ENCODE measurements at regions not wholly inside any gene's neighbourhood (a gene's known extent, or its start where the extent isn't known, plus 50 kb on each side); places are given as distances from the start of the nearest gene placed in this dataset.

DNA sequence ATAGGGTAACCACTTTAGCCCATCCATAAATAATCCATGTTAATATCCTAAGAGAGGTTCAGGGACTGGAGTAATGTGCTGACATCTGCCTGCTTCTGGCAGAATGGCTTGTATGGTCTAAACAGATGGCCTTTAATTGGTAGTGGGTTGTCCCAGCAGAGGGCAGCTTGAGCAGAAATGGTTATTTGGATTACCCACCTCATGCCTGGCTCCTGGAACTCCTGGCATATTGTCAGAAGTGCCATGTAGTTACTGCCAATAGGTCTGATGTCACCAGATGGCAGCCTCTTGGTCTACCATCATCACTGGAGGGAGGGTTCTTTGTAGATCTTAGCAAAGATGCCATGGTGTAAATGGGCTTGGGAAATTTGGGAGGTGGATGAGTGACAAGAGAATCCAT lies 157.5 kb upstream of the SOX9 start:
- DNase-seq (ENCODE audit: low spot score) (no peak), ATAC-seq (no peak)
- Mint-ChIP-seq H3K9me3 (peaks cover 4% of the 10 kb centered on the region; the same call in 1 of the 2 replicates), H3K27ac (no peak overlapping the region), H3K4me1 (0 out of 2 replicates have a peak, but pooled peaks cover 2% of the 10 kb centered on the region), H3K4me3 (no peak overlapping the region), H3K36me3 (no peaks in the 10 kb centered on the region), H3K27me3 (ENCODE audit: low read depth) (no peaks in the 10 kb centered on the region; the same call in 1 of the 2 replicates)
- POLR2A ChIA-PET: no interaction called here
- CTCF ChIA-PET: no interaction called here
- TF ChIP-seq, protein P1, sequence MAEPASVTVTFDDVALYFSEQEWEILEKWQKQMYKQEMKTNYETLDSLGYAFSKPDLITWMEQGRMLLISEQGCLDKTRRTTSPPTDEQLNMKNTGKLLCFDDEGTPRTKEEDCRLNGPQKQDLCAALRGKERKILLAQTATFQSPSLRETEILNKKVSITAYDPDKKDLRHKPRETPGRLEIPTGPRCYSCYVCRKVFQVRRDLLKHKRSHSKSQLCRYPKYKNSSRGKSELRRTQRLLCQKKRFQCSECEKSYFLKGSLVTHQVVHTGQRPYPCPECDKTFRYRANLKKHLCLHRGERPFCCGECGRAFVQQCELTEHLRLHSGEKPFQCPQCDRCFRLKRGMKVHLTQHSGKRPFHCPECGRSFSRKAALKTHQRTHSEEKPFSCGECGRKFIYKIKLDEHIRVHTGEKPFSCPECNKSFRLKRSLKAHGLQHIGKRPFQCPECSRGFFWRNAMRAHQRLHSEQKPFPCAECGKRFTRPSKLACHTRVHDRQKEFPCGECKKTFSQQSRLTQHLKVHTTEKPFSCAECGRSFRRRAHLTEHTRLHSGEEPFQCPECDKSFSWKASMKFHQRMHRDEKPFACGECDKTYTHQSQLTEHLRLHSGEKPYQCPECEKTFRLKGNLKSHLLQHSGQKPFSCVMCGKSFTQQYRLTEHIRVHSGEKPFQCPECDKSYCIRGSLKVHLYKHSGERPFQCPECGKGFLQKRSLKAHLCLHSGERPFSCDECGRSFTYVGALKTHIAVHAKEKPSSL (CRISPR knock-in tag; conservative IDR thresholded peaks at IDR 0.05): no peak

DNA sequence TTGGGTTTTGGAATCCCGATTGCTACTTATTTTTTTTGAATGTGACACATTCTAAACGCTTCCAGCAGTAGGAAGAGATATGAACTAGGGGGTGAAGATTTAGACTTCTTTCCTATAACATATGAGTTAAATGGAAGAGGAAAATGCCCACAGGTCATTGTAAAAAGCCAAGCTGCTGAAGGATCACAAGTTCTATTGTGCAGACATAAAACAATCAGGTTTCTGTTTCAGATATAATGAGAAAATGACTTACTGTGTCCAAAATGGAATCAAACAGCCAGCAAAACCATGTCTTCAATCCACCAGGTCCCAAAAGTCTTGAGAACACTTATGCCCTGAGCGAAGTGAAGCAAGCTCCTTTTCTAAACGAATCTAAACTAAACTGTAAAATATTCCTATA lies 157.0 kb upstream of the SOX9 start:
- DNase-seq (ENCODE audit: low spot score): no peak
- Mint-ChIP-seq H3K27ac (no peak overlapping the region), H3K36me3 (no peaks in the 10 kb centered on the region), H3K27me3 (ENCODE audit: low read depth) (no peaks in the 10 kb centered on the region; the same call in 1 of the 2 replicates), H3K9me3 (peaks cover 4% of the 10 kb centered on the region; the same call in 1 of the 2 replicates), H3K4me3 (no peak overlapping the region), H3K4me1 (0 out of 2 replicates have a peak, but pooled peaks cover 2% of the 10 kb centered on the region)
- no peak for TF ChIP-seq TEAD4 (CRISPR knock-in tag; IDR thresholded peaks at IDR 0.05)
- TF ChIP-seq ZNF121 (CRISPR knock-in tag; IDR thresholded peaks at IDR 0.05): no peak
- TF ChIP-seq MAX (CRISPR knock-in tag; IDR thresholded peaks at IDR 0.05): no peak
- TF ChIP-seq ZNF219 (CRISPR knock-in tag; IDR thresholded peaks at IDR 0.05; ENCODE audit: borderline replicate concordance): no peak
- no peak for TF ChIP-seq SMAD4 (CRISPR knock-in tag; IDR thresholded peaks at IDR 0.05)
- TF ChIP-seq SP1 (CRISPR knock-in tag; conservative IDR thresholded peaks at IDR 0.05): no peak
- ChIA-PET CTCF (no interaction called here), POLR2A (no interaction called here)
- ATAC-seq: no peak

GRCh38 chr17:71964559-71964958 lies 156.3 kb upstream of the SOX9 start:
- DNase-seq (ENCODE audit: low spot score): no peak
- H3K27ac Mint-ChIP-seq: no peak overlapping the region
- ChIA-PET CTCF (no interaction called here), POLR2A (no interaction called here)
- H3K4me1 Mint-ChIP-seq: 0 out of 2 replicates have a peak, but pooled peaks cover 2% of the 10 kb centered on the region
- peaks cover 4% of the 10 kb centered on the region; the same call in 1 of the 2 replicates for H3K9me3 Mint-ChIP-seq
- ATAC-seq: no peak
- no peaks in the 10 kb centered on the region for H3K36me3 Mint-ChIP-seq
- H3K4me3 Mint-ChIP-seq: no peak overlapping the region
- no peaks in the 10 kb centered on the region; the same call in 1 of the 2 replicates for H3K27me3 Mint-ChIP-seq (ENCODE audit: low read depth)
- TF ChIP-seq, protein P2, sequence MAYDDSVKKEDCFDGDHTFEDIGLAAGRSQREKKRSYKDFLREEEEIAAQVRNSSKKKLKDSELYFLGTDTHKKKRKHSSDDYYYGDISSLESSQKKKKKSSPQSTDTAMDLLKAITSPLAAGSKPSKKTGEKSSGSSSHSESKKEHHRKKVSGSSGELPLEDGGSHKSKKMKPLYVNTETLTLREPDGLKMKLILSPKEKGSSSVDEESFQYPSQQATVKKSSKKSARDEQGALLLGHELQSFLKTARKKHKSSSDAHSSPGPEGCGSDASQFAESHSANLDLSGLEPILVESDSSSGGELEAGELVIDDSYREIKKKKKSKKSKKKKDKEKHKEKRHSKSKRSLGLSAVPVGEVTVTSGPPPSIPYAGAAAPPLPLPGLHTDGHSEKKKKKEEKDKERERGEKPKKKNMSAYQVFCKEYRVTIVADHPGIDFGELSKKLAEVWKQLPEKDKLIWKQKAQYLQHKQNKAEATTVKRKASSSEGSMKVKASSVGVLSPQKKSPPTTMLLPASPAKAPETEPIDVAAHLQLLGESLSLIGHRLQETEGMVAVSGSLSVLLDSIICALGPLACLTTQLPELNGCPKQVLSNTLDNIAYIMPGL (CRISPR knock-in tag; IDR thresholded peaks at IDR 0.05): no peak
- TF ChIP-seq, protein P3, sequence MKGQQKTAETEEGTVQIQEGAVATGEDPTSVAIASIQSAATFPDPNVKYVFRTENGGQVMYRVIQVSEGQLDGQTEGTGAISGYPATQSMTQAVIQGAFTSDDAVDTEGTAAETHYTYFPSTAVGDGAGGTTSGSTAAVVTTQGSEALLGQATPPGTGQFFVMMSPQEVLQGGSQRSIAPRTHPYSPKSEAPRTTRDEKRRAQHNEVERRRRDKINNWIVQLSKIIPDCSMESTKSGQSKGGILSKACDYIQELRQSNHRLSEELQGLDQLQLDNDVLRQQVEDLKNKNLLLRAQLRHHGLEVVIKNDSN (CRISPR knock-in tag; IDR thresholded peaks at IDR 0.05): no peak
- no peak for TF ChIP-seq NFYB (CRISPR knock-in tag; conservative IDR thresholded peaks at IDR 0.05; ENCODE audit: low read depth)
- no peak for TF ChIP-seq OVOL2 (CRISPR knock-in tag; IDR thresholded peaks at IDR 0.05; ENCODE audit: borderline replicate concordance)
- TF ChIP-seq, protein P4, sequence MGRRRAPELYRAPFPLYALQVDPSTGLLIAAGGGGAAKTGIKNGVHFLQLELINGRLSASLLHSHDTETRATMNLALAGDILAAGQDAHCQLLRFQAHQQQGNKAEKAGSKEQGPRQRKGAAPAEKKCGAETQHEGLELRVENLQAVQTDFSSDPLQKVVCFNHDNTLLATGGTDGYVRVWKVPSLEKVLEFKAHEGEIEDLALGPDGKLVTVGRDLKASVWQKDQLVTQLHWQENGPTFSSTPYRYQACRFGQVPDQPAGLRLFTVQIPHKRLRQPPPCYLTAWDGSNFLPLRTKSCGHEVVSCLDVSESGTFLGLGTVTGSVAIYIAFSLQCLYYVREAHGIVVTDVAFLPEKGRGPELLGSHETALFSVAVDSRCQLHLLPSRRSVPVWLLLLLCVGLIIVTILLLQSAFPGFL (CRISPR knock-in tag; IDR thresholded peaks at IDR 0.05; ENCODE audit: borderline replicate concordance): no peak
- no peak for TF ChIP-seq ERG (CRISPR knock-in tag; IDR thresholded peaks at IDR 0.05)
- no peak for TF ChIP-seq EMX1 (CRISPR knock-in tag; IDR thresholded peaks at IDR 0.05)
